ENCODE measurements at regions not wholly inside any gene's neighbourhood (a gene's known extent, or its start where the extent isn't known, plus 50 kb on each side); places are given as distances from the start of the nearest gene placed in this dataset.

- H3K27ac ChIP-seq (ENCODE audit: low read depth, low read length), result no peak overlapping the region
- H3K9ac ChIP-seq (ENCODE audit: low read length), result no peak overlapping the region
- H3K9me3 ChIP-seq (ENCODE audit: insufficient read depth, low read length), result no peaks in the 10 kb centered on the region
- no peaks in the 10 kb centered on the region for H4K20me1 ChIP-seq (ENCODE audit: low read depth, low read length)
- no peaks in the 10 kb centered on the region for H3K79me2 ChIP-seq (ENCODE audit: insufficient read depth, low read length)
- no peaks in the 10 kb centered on the region for H3K36me3 ChIP-seq (ENCODE audit: low read length)
- H3F3A ChIP-seq (ENCODE audit: insufficient read depth), result no peaks in the 10 kb centered on the region
- no peak overlapping the region for H3K4me2 ChIP-seq (ENCODE audit: low read depth, low read length, poor library complexity, severe bottlenecking)
- TF ChIP-seq EZH2phosphoT487 (conservative IDR thresholded peaks at IDR 0.05; ENCODE audit: low read length), result no peak
- TF ChIP-seq CTCF (IDR thresholded peaks at IDR 0.05; ENCODE audit: insufficient read depth, low read length, poor library complexity, severe bottlenecking), result no peak
- no peaks in the 10 kb centered on the region for H3K9me2 ChIP-seq (replicated peaks; ENCODE audit: insufficient read depth, low read length)
- no peak overlapping the region for H3K4me3 ChIP-seq (ENCODE audit: insufficient read depth, low read length, poor library complexity, severe bottlenecking)
- H3K27me3 ChIP-seq (ENCODE audit: low read length), result no peaks in the 10 kb centered on the region
- no peak overlapping the region for H2AFZ ChIP-seq (ENCODE audit: low read depth, low read length, severe bottlenecking)
Measured at GRCh38 chr18:6495536-6495935, 80.8 kb upstream of the L3MBTL4 start.

- H3K27me3 ChIP-seq (ENCODE audit: low read length), result no peaks in the 10 kb centered on the region
- H3K9me3 ChIP-seq (ENCODE audit: insufficient read depth, low read length), result no peaks in the 10 kb centered on the region
- no peaks in the 10 kb centered on the region for H3K36me3 ChIP-seq (ENCODE audit: low read length)
- no peaks in the 10 kb centered on the region for H3K9me2 ChIP-seq (replicated peaks; ENCODE audit: insufficient read depth, low read length)
- TF ChIP-seq EZH2phosphoT487 (conservative IDR thresholded peaks at IDR 0.05; ENCODE audit: low read length) (no peak), CTCF (IDR thresholded peaks at IDR 0.05; ENCODE audit: insufficient read depth, low read length, poor library complexity, severe bottlenecking) (no peak)
- H3K79me2 ChIP-seq (ENCODE audit: insufficient read depth, low read length), result no peaks in the 10 kb centered on the region
- H4K20me1 ChIP-seq (ENCODE audit: low read depth, low read length), result no peaks in the 10 kb centered on the region
- no peak overlapping the region for H3K27ac ChIP-seq (ENCODE audit: low read depth, low read length)
- H2AFZ ChIP-seq (ENCODE audit: low read depth, low read length, severe bottlenecking), result no peak overlapping the region
- H3K4me2 ChIP-seq (ENCODE audit: low read depth, low read length, poor library complexity, severe bottlenecking), result no peak overlapping the region
- no peak overlapping the region for H3K4me3 ChIP-seq (ENCODE audit: insufficient read depth, low read length, poor library complexity, severe bottlenecking)
- H3K9ac ChIP-seq (ENCODE audit: low read length), result no peak overlapping the region
- no peaks in the 10 kb centered on the region for H3F3A ChIP-seq (ENCODE audit: insufficient read depth)
Measured at GRCh38 chr18:6497543-6497942, 82.8 kb upstream of the L3MBTL4 start.

GRCh38 chr18:6498289-6498856 is 83.7 kb upstream of the L3MBTL4 start:
- Histone ChIP-seq H3K27ac (ENCODE audit: low read depth, low read length) (no peak overlapping the region), H3K9me3 (ENCODE audit: insufficient read depth, low read length) (no peaks in the 10 kb centered on the region), H3F3A (ENCODE audit: insufficient read depth) (no peaks in the 10 kb centered on the region), H3K79me2 (ENCODE audit: insufficient read depth, low read length) (no peaks in the 10 kb centered on the region), H2AFZ (ENCODE audit: low read depth, low read length, severe bottlenecking) (no peak overlapping the region), H4K20me1 (ENCODE audit: low read depth, low read length) (no peaks in the 10 kb centered on the region), H3K36me3 (ENCODE audit: low read length) (no peaks in the 10 kb centered on the region), H3K4me2 (ENCODE audit: low read depth, low read length, poor library complexity, severe bottlenecking) (no peak overlapping the region), H3K27me3 (ENCODE audit: low read length) (no peaks in the 10 kb centered on the region), H3K9me2 (replicated peaks; ENCODE audit: insufficient read depth, low read length) (no peaks in the 10 kb centered on the region), H3K4me3 (ENCODE audit: insufficient read depth, low read length, poor library complexity, severe bottlenecking) (no peak overlapping the region), H3K9ac (ENCODE audit: low read length) (no peak overlapping the region)
- no peak for TF ChIP-seq CTCF (IDR thresholded peaks at IDR 0.05; ENCODE audit: insufficient read depth, low read length, poor library complexity, severe bottlenecking)
- TF ChIP-seq EZH2phosphoT487 (conservative IDR thresholded peaks at IDR 0.05; ENCODE audit: low read length), result no peak

Data from SU-DHL-6 (cell line).